ENCODE measurements at regions not wholly inside any gene's neighbourhood (a gene's known extent, or its start where the extent isn't known, plus 50 kb on each side); places are given as distances from the start of the nearest gene placed in this dataset.

GRCh38 chr6:15025446-15025845 is 220.4 kb upstream of the JARID2 start:
- TF ChIP-seq TAF1 (IDR thresholded peaks at IDR 0.05; ENCODE audit: borderline replicate concordance, insufficient read depth, low read length) (no peak), REST (IDR thresholded peaks at IDR 0.05; ENCODE audit: insufficient read depth in 1 of 2, low read depth in 2 of 2, low read length in 2 of 2) (no peak), SIN3A (IDR thresholded peaks at IDR 0.05; ENCODE audit: borderline replicate concordance, insufficient read depth, low read length) (no peak), FOXP2 (optimal IDR thresholded peaks at IDR 0.05; ENCODE audit: borderline replicate concordance, extremely low read depth, extremely low read length, insufficient read depth) (no peak), POLR2AphosphoS5 (IDR thresholded peaks at IDR 0.05; ENCODE audit: low read depth, low read length) (no peak)

GRCh38 chr6:15026832-15027231 is 219.0 kb upstream of the JARID2 start:
- no peak for TF ChIP-seq POLR2AphosphoS5 (IDR thresholded peaks at IDR 0.05; ENCODE audit: low read depth, low read length)
- no peak for TF ChIP-seq TAF1 (IDR thresholded peaks at IDR 0.05; ENCODE audit: borderline replicate concordance, insufficient read depth, low read length)
- no peak for TF ChIP-seq SIN3A (IDR thresholded peaks at IDR 0.05; ENCODE audit: borderline replicate concordance, insufficient read depth, low read length)
- TF ChIP-seq REST (IDR thresholded peaks at IDR 0.05; ENCODE audit: insufficient read depth in 1 of 2, low read depth in 2 of 2, low read length in 2 of 2): no peak
- TF ChIP-seq FOXP2 (optimal IDR thresholded peaks at IDR 0.05; ENCODE audit: borderline replicate concordance, extremely low read depth, extremely low read length, insufficient read depth): no peak

- no peak for TF ChIP-seq SIN3A (IDR thresholded peaks at IDR 0.05; ENCODE audit: borderline replicate concordance, insufficient read depth, low read length)
- no peak for TF ChIP-seq REST (IDR thresholded peaks at IDR 0.05; ENCODE audit: insufficient read depth in 1 of 2, low read depth in 2 of 2, low read length in 2 of 2)
- no peak for TF ChIP-seq POLR2AphosphoS5 (IDR thresholded peaks at IDR 0.05; ENCODE audit: low read depth, low read length)
- no peak for TF ChIP-seq FOXP2 (optimal IDR thresholded peaks at IDR 0.05; ENCODE audit: borderline replicate concordance, extremely low read depth, extremely low read length, insufficient read depth)
- TF ChIP-seq TAF1 (IDR thresholded peaks at IDR 0.05; ENCODE audit: borderline replicate concordance, insufficient read depth, low read length): no peak
Observed at GRCh38 chr6:15027472-15027871, 218.4 kb upstream of the JARID2 start.

- TF ChIP-seq REST (IDR thresholded peaks at IDR 0.05; ENCODE audit: insufficient read depth in 1 of 2, low read depth in 2 of 2, low read length in 2 of 2) (no peak), POLR2AphosphoS5 (IDR thresholded peaks at IDR 0.05; ENCODE audit: low read depth, low read length) (no peak), FOXP2 (optimal IDR thresholded peaks at IDR 0.05; ENCODE audit: borderline replicate concordance, extremely low read depth, extremely low read length, insufficient read depth) (no peak), TAF1 (IDR thresholded peaks at IDR 0.05; ENCODE audit: borderline replicate concordance, insufficient read depth, low read length) (no peak), SIN3A (IDR thresholded peaks at IDR 0.05; ENCODE audit: borderline replicate concordance, insufficient read depth, low read length) (no peak)
Observed at GRCh38 chr6:15032015-15032414, 213.9 kb upstream of the JARID2 start.

- TF ChIP-seq FOXP2 (optimal IDR thresholded peaks at IDR 0.05; ENCODE audit: borderline replicate concordance, extremely low read depth, extremely low read length, insufficient read depth) (no peak), SIN3A (IDR thresholded peaks at IDR 0.05; ENCODE audit: borderline replicate concordance, insufficient read depth, low read length) (no peak), REST (IDR thresholded peaks at IDR 0.05; ENCODE audit: insufficient read depth in 1 of 2, low read depth in 2 of 2, low read length in 2 of 2) (no peak), TAF1 (IDR thresholded peaks at IDR 0.05; ENCODE audit: borderline replicate concordance, insufficient read depth, low read length) (no peak), POLR2AphosphoS5 (IDR thresholded peaks at IDR 0.05; ENCODE audit: low read depth, low read length) (no peak)
Observed at GRCh38 chr6:15033850-15034203, 212.0 kb upstream of the JARID2 start.
